ENCODE measurements at regions not wholly inside any gene's neighbourhood (a gene's known extent, or its start where the extent isn't known, plus 50 kb on each side); places are given as distances from the start of the nearest gene placed in this dataset.

- TF ChIP-seq CTCF (IDR thresholded peaks at IDR 0.05) (no peak), POLR2AphosphoS5 (IDR thresholded peaks at IDR 0.05) (no peak)
Measured at GRCh38 chr2:64237266-64237665, 93.0 kb upstream of the PELI1 start.

All from gastroesophageal sphincter (tissue), 3 donors.